ENCODE measurements at regions not wholly inside any gene's neighbourhood (a gene's known extent, or its start where the extent isn't known, plus 50 kb on each side); places are given as distances from the start of the nearest gene placed in this dataset.

GRCh38 chr20:4555188-4555890 is 130.9 kb upstream of the PRNP start:
- no peak for DNase-seq

DNA sequence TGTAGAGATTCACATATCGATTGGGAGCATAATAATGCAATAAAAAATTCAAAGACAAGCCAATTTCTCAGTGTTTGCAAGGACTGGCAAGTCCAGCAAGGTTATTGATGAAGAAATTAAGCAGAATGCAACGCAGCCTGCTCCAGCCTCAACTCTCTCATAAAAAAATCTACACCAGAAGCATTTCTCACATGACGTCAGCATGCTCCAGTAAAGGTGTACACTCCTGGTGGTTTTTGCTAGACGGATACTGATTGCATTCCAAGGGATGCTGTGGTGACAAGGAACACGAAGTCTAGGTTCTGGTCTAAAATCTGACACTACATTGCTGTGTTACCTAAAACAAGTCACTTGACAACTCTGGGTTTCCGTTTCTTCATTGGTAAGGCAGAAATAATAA is 131.9 kb upstream of the PRNP start:
- DNase-seq, result no peak

GRCh38 chr20:4552075-4552640 is 134.1 kb upstream of the PRNP start:
- no peak for DNase-seq

GRCh38 chr20:4550740-4551139 is 135.5 kb upstream of the PRNP start:
- no peak for DNase-seq

GRCh38 chr20:4549711-4550259 is 136.5 kb upstream of the PRNP start:
- no peak for DNase-seq

DNA sequence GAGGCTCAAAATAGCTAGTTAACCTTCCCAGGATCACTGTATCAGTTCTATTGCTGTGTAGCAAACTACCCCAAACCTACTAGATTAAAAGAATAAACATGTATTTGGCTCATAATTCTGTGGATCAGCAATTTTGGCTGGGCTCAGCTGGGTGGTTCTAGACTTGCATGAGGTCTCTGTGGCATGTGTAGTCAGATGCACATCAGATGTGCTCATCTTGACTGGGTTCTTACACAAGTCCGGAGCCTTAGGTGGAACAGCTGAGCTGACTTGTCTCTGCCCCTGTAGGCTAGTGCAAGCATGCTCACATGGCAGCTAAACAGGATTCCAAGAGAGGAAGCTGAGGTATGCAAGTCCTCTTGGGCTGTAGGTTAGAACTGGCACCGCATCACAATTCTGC is 137.7 kb upstream of the PRNP start:
- DNase-seq, result no peak

DNA sequence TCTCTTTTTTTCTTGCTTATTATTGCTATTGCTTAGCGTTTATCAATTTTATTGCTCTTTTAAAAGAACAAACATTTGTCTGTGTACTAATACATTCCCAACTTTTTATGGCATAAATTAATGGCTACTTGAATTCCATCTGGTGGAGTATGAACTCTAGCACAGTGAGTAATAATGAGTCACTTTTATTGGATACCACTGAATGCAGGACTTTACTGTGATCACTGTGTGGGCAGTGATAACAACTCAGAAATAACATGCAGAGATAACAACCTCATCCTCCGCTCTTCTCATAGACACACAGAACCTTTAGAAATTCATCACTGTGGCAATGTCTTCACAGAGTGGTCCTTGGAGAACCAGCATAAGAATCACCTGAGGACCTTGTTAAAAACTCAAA is 139.5 kb upstream of the PRNP start:
- DNase-seq, result no peak

DNA sequence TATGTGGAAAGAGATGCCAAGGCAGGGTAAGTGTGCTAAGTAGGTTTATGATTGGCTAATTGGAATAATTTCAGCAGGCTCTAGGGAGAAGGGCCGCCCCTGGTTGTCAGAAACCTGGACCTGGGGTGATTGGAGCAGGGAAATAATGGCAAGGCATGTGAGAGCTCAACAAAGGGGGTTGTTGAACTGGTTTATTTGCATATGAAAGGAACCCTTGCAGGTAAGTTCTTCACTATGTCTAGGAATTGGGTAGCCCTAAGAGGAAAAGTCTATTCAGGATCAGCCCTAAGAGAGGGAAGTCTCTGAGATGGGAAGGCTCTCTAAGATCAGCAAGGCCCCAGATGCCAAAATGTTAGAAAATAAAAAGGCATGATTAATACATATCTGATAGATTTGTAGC is 139.9 kb upstream of the PRNP start:
- DNase-seq, result no peak

DNA sequence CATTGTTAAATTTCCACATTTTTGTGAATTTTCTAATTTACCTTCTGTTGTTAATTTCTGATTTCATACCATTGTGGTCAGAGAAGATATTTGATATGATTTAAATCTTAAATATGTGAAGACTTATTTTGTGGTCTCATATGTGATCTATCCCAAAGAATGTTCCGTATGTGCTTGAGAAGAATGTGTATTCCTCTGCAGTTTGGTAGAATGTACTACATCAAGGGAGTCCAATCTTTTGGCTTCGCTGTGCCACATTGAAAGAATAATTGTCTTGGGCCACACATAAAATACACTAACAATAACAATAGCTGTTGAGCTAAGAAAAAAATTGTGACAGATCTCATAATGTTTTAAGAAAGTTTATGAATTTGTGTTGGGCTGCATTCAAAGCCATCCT is 140.7 kb upstream of the PRNP start:
- DNase-seq, result no peak

GRCh38 chr20:4544765-4545164 is 141.5 kb upstream of the PRNP start:
- DNase-seq, result no peak

DNA sequence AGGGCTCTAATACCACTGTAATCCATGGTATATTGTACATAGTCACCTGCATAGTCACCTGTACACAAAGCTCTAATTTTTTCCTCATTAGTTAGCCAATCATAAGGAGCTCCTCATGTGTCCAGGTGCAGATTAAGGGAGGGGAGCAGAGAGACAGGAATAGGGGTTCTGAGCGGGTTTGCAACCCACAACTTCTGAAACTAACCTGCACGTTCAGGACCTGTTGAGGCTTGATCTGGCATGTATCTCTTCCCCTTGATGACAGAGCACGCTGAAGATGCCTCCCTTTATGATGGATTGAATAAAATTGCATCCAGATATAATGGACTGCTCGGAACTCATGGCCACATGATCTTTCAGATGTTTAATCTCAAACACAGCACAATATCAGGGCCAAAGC is 144.0 kb upstream of the PRNP start:
- DNase-seq, result no peak

DNA sequence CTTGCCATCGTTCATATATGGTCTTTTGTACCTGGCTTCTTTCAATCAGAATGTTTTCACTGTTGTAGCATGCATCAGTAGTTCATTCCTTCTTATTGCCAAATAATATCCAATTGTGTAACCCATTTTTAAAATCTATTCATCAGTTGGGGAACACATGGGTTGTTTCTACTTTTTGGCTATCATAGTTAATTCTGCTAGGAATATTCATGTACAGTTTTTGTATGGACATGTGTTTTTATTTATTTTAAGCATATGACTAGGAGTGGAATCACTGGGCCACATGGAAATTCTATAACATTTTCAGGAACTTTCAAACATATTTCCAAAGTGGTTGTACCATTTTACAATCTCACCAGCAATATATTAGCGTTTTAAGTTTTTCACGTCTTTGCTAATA is 151.9 kb upstream of the PRNP start:
- no peak for DNase-seq

- DNase-seq, result no peak
Measured at GRCh38 chr20:4533368-4534133, 152.7 kb upstream of the PRNP start.

- DNase-seq, result no peak
Measured at GRCh38 chr20:4532772-4533171, 153.5 kb upstream of the PRNP start.

- no peak for DNase-seq
Measured at GRCh38 chr20:4524792-4525191, 161.5 kb upstream of the PRNP start.

- DNase-seq, result no peak
Measured at GRCh38 chr20:4524307-4524706, 161.9 kb upstream of the PRNP start.

- DNase-seq, result no peak
Measured at GRCh38 chr20:4522310-4522709, 163.9 kb upstream of the PRNP start.

DNA sequence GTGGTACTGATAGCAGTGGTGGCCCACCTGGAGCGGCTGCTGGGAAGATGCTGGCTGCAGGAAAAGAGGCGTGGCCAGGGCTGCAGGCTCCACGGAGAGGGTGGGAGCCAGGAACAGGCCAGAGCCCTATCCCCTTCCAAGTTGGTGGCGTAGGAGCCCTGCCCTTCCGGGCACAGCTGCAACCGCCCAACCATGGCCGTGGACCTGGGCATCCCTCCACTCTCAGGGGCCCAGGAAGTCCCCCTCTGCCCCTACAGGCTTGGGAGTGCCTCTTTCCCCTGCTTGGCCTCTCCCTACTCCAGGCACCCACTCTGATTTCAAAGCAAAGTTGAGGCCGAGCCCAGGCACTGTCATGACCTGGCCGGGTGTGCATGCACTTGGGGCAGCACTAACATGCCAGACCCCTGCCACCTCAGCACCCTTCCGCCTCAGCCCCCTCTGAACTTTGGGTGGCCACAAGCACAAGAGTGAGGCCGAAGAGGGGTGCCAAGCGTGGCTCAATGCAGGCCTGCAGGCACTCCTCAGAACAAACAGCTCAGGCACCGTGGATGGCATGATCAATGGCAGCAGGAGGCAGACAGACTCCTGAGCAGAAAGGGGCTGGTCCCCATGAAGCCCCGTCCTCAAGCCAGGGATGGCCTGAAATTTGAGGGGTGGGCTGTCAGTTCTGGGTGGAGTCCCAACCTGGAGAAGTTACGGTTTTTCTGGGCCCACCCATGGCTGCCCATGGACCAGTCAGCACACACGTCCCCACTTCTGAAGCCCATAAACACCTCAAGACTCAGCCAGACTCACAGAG is 164.9 kb upstream of the PRNP start:
- DNase-seq, result no peak

GRCh38 chr20:4519534-4519933 is 166.7 kb upstream of the PRNP start:
- DNase-seq, result peak; percentile 39

GRCh38 chr20:4516876-4517275 is 169.4 kb upstream of the PRNP start:
- no peak for DNase-seq

DNA sequence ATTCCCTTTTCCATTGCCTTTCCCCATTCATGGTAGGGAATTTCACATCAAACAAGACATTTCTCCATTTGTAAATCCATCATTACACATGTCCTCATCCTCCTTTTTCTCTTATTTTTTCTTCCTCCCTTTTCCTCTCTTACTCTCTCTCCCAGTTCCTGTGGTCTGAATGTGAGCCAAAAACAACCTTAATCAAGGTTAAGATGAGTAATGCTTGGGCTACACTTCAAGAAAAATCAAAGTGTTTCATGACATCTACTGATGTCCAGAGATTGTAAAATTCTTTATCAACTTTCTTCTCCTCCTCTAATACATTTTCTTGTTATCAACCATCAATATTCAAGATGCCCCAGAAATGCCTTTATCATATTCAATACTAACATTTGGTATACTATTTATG is 172.5 kb upstream of the PRNP start:
- DNase-seq, result no peak

DNA sequence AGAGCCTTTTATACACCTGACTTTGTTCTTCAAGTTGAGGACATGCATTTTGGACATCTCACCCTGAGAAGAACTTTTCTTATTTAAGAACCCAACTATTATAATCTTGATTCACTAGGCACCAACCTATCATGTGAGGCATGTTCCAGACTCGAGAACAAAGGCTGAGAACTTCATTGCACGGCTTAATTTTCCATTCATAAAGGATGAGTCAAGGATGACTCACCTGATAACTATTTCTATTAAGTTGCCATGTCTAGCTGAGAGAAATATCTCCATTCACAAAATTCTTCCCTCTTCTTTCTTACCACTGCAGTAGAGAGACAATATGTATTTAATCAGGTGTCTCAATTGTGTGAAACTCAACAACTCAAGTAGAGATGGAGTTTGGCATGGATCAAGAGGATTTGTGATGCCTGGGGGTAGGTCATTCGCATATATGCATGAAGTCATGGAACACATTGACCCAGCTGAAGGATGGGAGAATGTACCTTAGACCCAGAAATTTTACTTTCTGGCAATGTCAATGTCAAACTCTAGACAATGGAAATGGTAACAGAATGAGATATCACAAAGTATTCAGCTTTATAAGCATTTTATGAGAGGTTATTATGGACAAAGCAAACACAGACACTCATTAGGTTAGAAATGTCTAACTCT is 173.2 kb upstream of the PRNP start:
- no peak for DNase-seq

- no peak for DNase-seq
Measured at GRCh38 chr20:4511776-4512175, 174.5 kb upstream of the PRNP start.
